ENCODE measurements at regions not wholly inside any gene's neighbourhood (a gene's known extent, or its start where the extent isn't known, plus 50 kb on each side); places are given as distances from the start of the nearest gene placed in this dataset.

DNA sequence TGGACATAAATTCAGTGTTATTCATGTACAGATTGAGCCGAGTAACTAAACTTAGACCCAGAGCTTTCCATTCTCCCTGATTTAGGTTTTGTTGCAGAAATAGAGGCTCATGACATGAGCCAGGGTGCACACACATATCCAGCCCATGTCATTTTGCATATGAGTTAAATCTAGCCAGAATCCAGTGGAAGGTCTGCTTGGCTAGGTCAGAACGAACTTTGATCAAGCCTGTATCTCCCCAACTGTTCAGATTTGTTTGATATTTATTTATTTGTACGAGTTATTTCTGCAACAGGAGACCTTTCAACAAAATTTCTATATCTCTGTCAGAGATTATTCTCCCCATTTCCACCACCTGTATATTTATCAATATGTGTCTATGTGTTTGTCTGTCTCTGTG, 247.5 kb upstream of the THBS1 start:
- Histone ChIP-seq H3K9me1 (replicated peaks; ENCODE audit: control insufficient read depth, extremely low read depth, insufficient read depth, low read length) (no peaks in the 10 kb centered on the region), H3K9me3 (replicated peaks; ENCODE audit: control insufficient read depth, insufficient read depth, low read length) (no peaks in the 10 kb centered on the region), H3K4me2 (ENCODE audit: insufficient read depth, low read length) (no peak overlapping the region), H3K36me3 (ENCODE audit: control insufficient read depth in 2 of 2, extremely low read depth in 1 of 2, insufficient read depth in 2 of 2, low read length in 2 of 2) (no peaks in the 10 kb centered on the region), H3K4me3 (replicated peaks in 1 of 3; ENCODE audit: insufficient read depth in 1 of 3, low read depth in 1 of 3, low read length in 3 of 3) (no peak overlapping the region), H3K27me3 (ENCODE audit: control insufficient read depth in 2 of 2, insufficient read depth in 2 of 2, low read length in 2 of 2) (no peaks in the 10 kb centered on the region), H3K79me2 (ENCODE audit: control insufficient read depth, insufficient read depth, low read length) (no peaks in the 10 kb centered on the region), H3K9ac (replicated peaks; ENCODE audit: extremely low read depth, insufficient read depth, low read length) (no peak overlapping the region), H3K27ac (ENCODE audit: insufficient read depth, low read depth, low read length) (no peak overlapping the region), H4K20me1 (replicated peaks; ENCODE audit: control insufficient read depth, extremely low read depth, insufficient read depth, low read length) (no peaks in the 10 kb centered on the region), H3K4me1 (ENCODE audit: control insufficient read depth, extremely low read depth, insufficient read depth, low read length) (no peaks in the 10 kb centered on the region), H2AFZ (ENCODE audit: low read depth, low read length) (no peak overlapping the region)
- BruUV-seq (replicated peaks) = no TSS peak
- no peak for DNase-seq (ENCODE audit: low read depth, low spot score)
- POLR2A ChIA-PET = no interaction called here
- intact Hi-C loops (cut with micrococcal nuclease) (no loop called here), dilution Hi-C loops (cut with MboI; ENCODE audit: extremely low pct_ligation_motif_present, low sequenced_read_pairs) (no loop called here)
- no peak for FAIRE-seq
- CTCF ChIA-PET = no interaction called here
- TF ChIP-seq EZH2 (IDR thresholded peaks at IDR 0.05; ENCODE audit: borderline replicate concordance, low read depth, low read length, severe bottlenecking) (no peak), POLR2A (IDR thresholded peaks at IDR 0.05; ENCODE audit: low read depth, low read length) (no peak)

GRCh38 chr15:39333896-39334295, 247.0 kb upstream of the THBS1 start:
- Histone ChIP-seq H3K4me3 (replicated peaks in 1 of 3; ENCODE audit: insufficient read depth in 1 of 3, low read depth in 1 of 3, low read length in 3 of 3) (no peak overlapping the region), H3K79me2 (ENCODE audit: control insufficient read depth, insufficient read depth, low read length) (no peaks in the 10 kb centered on the region), H3K27ac (ENCODE audit: insufficient read depth, low read depth, low read length) (no peak overlapping the region), H3K9me3 (replicated peaks; ENCODE audit: control insufficient read depth, insufficient read depth, low read length) (no peaks in the 10 kb centered on the region), H4K20me1 (replicated peaks; ENCODE audit: control insufficient read depth, extremely low read depth, insufficient read depth, low read length) (no peaks in the 10 kb centered on the region), H3K9ac (replicated peaks; ENCODE audit: extremely low read depth, insufficient read depth, low read length) (no peak overlapping the region), H3K27me3 (ENCODE audit: control insufficient read depth in 2 of 2, insufficient read depth in 2 of 2, low read length in 2 of 2) (no peaks in the 10 kb centered on the region), H3K36me3 (ENCODE audit: control insufficient read depth in 2 of 2, extremely low read depth in 1 of 2, insufficient read depth in 2 of 2, low read length in 2 of 2) (no peaks in the 10 kb centered on the region), H3K4me2 (ENCODE audit: insufficient read depth, low read length) (no peak overlapping the region), H3K9me1 (replicated peaks; ENCODE audit: control insufficient read depth, extremely low read depth, insufficient read depth, low read length) (no peaks in the 10 kb centered on the region), H2AFZ (ENCODE audit: low read depth, low read length) (no peak overlapping the region), H3K4me1 (ENCODE audit: control insufficient read depth, extremely low read depth, insufficient read depth, low read length) (no peaks in the 10 kb centered on the region)
- no peak for FAIRE-seq
- TF ChIP-seq GATA2 (IDR thresholded peaks at IDR 0.05; ENCODE audit: insufficient read depth, insufficient read length, low read depth, low read length) = no peak
- TF ChIP-seq MAX (IDR thresholded peaks at IDR 0.05; ENCODE audit: insufficient read depth, insufficient read length) = no peak
- TF ChIP-seq POLR2AphosphoS5 (IDR thresholded peaks at IDR 0.05; ENCODE audit: insufficient read depth, low read depth, low read length) = no peak
- TF ChIP-seq, protein P1, sequence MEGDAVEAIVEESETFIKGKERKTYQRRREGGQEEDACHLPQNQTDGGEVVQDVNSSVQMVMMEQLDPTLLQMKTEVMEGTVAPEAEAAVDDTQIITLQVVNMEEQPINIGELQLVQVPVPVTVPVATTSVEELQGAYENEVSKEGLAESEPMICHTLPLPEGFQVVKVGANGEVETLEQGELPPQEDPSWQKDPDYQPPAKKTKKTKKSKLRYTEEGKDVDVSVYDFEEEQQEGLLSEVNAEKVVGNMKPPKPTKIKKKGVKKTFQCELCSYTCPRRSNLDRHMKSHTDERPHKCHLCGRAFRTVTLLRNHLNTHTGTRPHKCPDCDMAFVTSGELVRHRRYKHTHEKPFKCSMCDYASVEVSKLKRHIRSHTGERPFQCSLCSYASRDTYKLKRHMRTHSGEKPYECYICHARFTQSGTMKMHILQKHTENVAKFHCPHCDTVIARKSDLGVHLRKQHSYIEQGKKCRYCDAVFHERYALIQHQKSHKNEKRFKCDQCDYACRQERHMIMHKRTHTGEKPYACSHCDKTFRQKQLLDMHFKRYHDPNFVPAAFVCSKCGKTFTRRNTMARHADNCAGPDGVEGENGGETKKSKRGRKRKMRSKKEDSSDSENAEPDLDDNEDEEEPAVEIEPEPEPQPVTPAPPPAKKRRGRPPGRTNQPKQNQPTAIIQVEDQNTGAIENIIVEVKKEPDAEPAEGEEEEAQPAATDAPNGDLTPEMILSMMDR (IDR thresholded peaks at IDR 0.05; ENCODE audit: extremely low read depth in 1 of 2, insufficient read depth in 1 of 2, low read depth in 1 of 2, low read length in 2 of 2) = no peak
- TF ChIP-seq POLR2A (IDR thresholded peaks at IDR 0.05; ENCODE audit: low read depth, low read length) = no peak
- no peak for TF ChIP-seq JUN (IDR thresholded peaks at IDR 0.05; ENCODE audit: borderline replicate concordance, insufficient read depth, insufficient read length, low read depth)
- no peak for TF ChIP-seq EZH2 (IDR thresholded peaks at IDR 0.05; ENCODE audit: borderline replicate concordance, low read depth, low read length, severe bottlenecking)
- TF ChIP-seq FOS (IDR thresholded peaks at IDR 0.05; ENCODE audit: borderline replicate concordance, insufficient read depth, low read length) = no peak
- TF ChIP-seq MYC (IDR thresholded peaks at IDR 0.05; ENCODE audit: low read depth, low read length) = no peak
- CTCF ChIA-PET = no interaction called here
- dilution Hi-C loops (cut with MboI; ENCODE audit: extremely low pct_ligation_motif_present, low sequenced_read_pairs) (no loop called here), intact Hi-C loops (cut with micrococcal nuclease) (no loop called here)
- no TSS peak for BruUV-seq (replicated peaks)
- POLR2A ChIA-PET = no interaction called here
- DNase-seq (ENCODE audit: low read depth, low spot score) = no peak

Measured in endothelial cell of umbilical vein (primary cell).